ENCODE measurements at regions not wholly inside any gene's neighbourhood (a gene's known extent, or its start where the extent isn't known, plus 50 kb on each side); places are given as distances from the start of the nearest gene placed in this dataset.
"Not testable (repeated sequence)": the region's sequence is repeated elsewhere in the genome, so short reads cannot be mapped to it uniquely, and the experiment has no call there.

GRCh38 chr5:159456722-159457465, 126.6 kb upstream of the IL12B start:
- no peak for DNase-seq (ENCODE audit: low spot score)

- no peak for DNase-seq (ENCODE audit: low spot score)
These were observed 128.0 kb upstream of the IL12B start for GRCh38 chr5:159458217-159458711.

- no peak for DNase-seq (ENCODE audit: low spot score)
These were observed 128.9 kb upstream of the IL12B start for GRCh38 chr5:159459132-159459627.

GRCh38 chr5:159459951-159460538, 129.8 kb upstream of the IL12B start:
- DNase-seq (ENCODE audit: low spot score), result no peak

- DNase-seq (ENCODE audit: low spot score), result no peak
These were observed 133.5 kb upstream of the IL12B start for GRCh38 chr5:159463590-159464321.

GRCh38 chr5:159465604-159466003, 135.3 kb upstream of the IL12B start:
- no peak for DNase-seq (ENCODE audit: low spot score)

- DNase-seq (ENCODE audit: low spot score), result no peak
These were observed 137.4 kb upstream of the IL12B start for GRCh38 chr5:159467666-159468065.

GRCh38 chr5:159469496-159470372, 139.4 kb upstream of the IL12B start:
- no peak for DNase-seq (ENCODE audit: low spot score)

GRCh38 chr5:159471904-159472303, 141.6 kb upstream of the IL12B start:
- no peak for DNase-seq (ENCODE audit: low spot score)

- no peak for DNase-seq (ENCODE audit: low spot score)
These were observed 144.7 kb upstream of the IL12B start for GRCh38 chr5:159475026-159475425.

- no peak for DNase-seq (ENCODE audit: low spot score)
These were observed 148.7 kb upstream of the IL12B start for GRCh38 chr5:159478950-159479349.

GRCh38 chr5:159480849-159481248, 150.6 kb upstream of the IL12B start:
- no peak for DNase-seq (ENCODE audit: low spot score)

- no peak for DNase-seq (ENCODE audit: low spot score)
These were observed 151.5 kb upstream of the IL12B start for GRCh38 chr5:159481751-159482150.

GRCh38 chr5:159486836-159487235, 156.5 kb upstream of the IL12B start:
- no peak for DNase-seq (ENCODE audit: low spot score)

GRCh38 chr5:159488516-159488915, 158.2 kb upstream of the IL12B start:
- no peak for DNase-seq (ENCODE audit: low spot score)

- DNase-seq (ENCODE audit: low spot score), result no peak
These were observed 159.5 kb upstream of the IL12B start for GRCh38 chr5:159489779-159490178.

GRCh38 chr5:159490507-159490906, 160.2 kb upstream of the IL12B start:
- no peak for DNase-seq (ENCODE audit: low spot score)

GRCh38 chr5:159493696-159494095, 163.4 kb upstream of the IL12B start:
- DNase-seq (ENCODE audit: low spot score), result no peak

GRCh38 chr5:159496773-159497172, 166.5 kb upstream of the IL12B start:
- DNase-seq (ENCODE audit: low spot score), result no peak

- DNase-seq (ENCODE audit: low spot score), result no peak
These were observed 166.9 kb upstream of the IL12B start for GRCh38 chr5:159497221-159497620.

GRCh38 chr5:159498630-159499029, 168.3 kb upstream of the IL12B start:
- DNase-seq (ENCODE audit: low spot score), result no peak

- not testable (repeated sequence) for DNase-seq (ENCODE audit: low spot score)
These were observed 171.8 kb upstream of the IL12B start for GRCh38 chr5:159502116-159502515.

Measured in hepatic stellate cell (primary cell).